ENCODE measurements at regions not wholly inside any gene's neighbourhood (a gene's known extent, or its start where the extent isn't known, plus 50 kb on each side); places are given as distances from the start of the nearest gene placed in this dataset.

GRCh38 chr22:44430716-44431115 is 67.3 kb downstream of the RTL6 start:
- no peak for DNase-seq (ENCODE audit: low read depth, low spot score)

GRCh38 chr22:44429941-44430587 is 68.0 kb downstream of the RTL6 start:
- H3K36me3 Mint-ChIP-seq (ENCODE audit: low read depth) = no peaks in the 10 kb centered on the region
- no peaks in the 10 kb centered on the region for H3K27me3 Mint-ChIP-seq (ENCODE audit: low read depth)
- peaks cover 23% of the 10 kb centered on the region for H3K4me1 Mint-ChIP-seq
- H3K27ac Mint-ChIP-seq (ENCODE audit: unreplicated experiment) = no peak overlapping the region
- TF ChIP-seq CTCF (conservative IDR thresholded peaks at IDR 0.05) = no peak
- no peak for DNase-seq (ENCODE audit: low read depth, low spot score)
- no peak overlapping the region for H3K4me3 Mint-ChIP-seq
- H3K9me3 Mint-ChIP-seq = no peaks in the 10 kb centered on the region

More at GRCh38 chr22:44430716-44431115, 67.3 kb downstream of the RTL6 start:
- no peak overlapping the region for H3K27ac Mint-ChIP-seq (ENCODE audit: unreplicated experiment)
- no peaks in the 10 kb centered on the region for H3K27me3 Mint-ChIP-seq (ENCODE audit: low read depth)
- H3K9me3 Mint-ChIP-seq = no peaks in the 10 kb centered on the region
- no peaks in the 10 kb centered on the region for H3K36me3 Mint-ChIP-seq (ENCODE audit: low read depth)
- TF ChIP-seq CTCF (conservative IDR thresholded peaks at IDR 0.05) = no peak
- H3K4me1 Mint-ChIP-seq = peaks cover 23% of the 10 kb centered on the region
- no peak overlapping the region for H3K4me3 Mint-ChIP-seq

- DNase-seq (ENCODE audit: low read depth, low spot score) = no peak
- Mint-ChIP-seq H3K4me1 (peaks cover 23% of the 10 kb centered on the region), H3K27me3 (ENCODE audit: low read depth) (no peaks in the 10 kb centered on the region), H3K9me3 (no peaks in the 10 kb centered on the region), H3K36me3 (ENCODE audit: low read depth) (no peaks in the 10 kb centered on the region), H3K4me3 (no peak overlapping the region), H3K27ac (ENCODE audit: unreplicated experiment) (no peak overlapping the region)
- no peak for TF ChIP-seq CTCF (conservative IDR thresholded peaks at IDR 0.05)
Measured at GRCh38 chr22:44428941-44429830, 68.8 kb downstream of the RTL6 start.

- Mint-ChIP-seq H3K27ac (ENCODE audit: unreplicated experiment) (peak overlapping the region; percentile 35), H3K4me3 (no peak overlapping the region), H3K4me1 (peaks cover 23% of the 10 kb centered on the region), H3K36me3 (ENCODE audit: low read depth) (no peaks in the 10 kb centered on the region), H3K9me3 (no peaks in the 10 kb centered on the region), H3K27me3 (ENCODE audit: low read depth) (no peaks in the 10 kb centered on the region)
- no peak for DNase-seq (ENCODE audit: low read depth, low spot score)
- no peak for TF ChIP-seq CTCF (conservative IDR thresholded peaks at IDR 0.05)
Measured at GRCh38 chr22:44427611-44428470, 70.2 kb downstream of the RTL6 start.

- Mint-ChIP-seq H3K27ac (ENCODE audit: unreplicated experiment) (no peak overlapping the region), H3K9me3 (no peaks in the 10 kb centered on the region), H3K4me3 (no peak overlapping the region), H3K36me3 (ENCODE audit: low read depth) (no peaks in the 10 kb centered on the region), H3K4me1 (peaks cover 23% of the 10 kb centered on the region), H3K27me3 (ENCODE audit: low read depth) (no peaks in the 10 kb centered on the region)
- no peak for DNase-seq (ENCODE audit: low read depth, low spot score)
- TF ChIP-seq CTCF (conservative IDR thresholded peaks at IDR 0.05) = no peak
Measured at GRCh38 chr22:44426981-44427380, 71.1 kb downstream of the RTL6 start.

All from neural crest cell (in vitro differentiated cells).